GM23338 (cell line): ENCODE measurements at regions not wholly inside any gene's neighbourhood (a gene's known extent, or its start where the extent isn't known, plus 50 kb on each side); places are given as distances from the start of the nearest gene placed in this dataset.

Source experiments
- ATAC-seq: fragments of 200-7000 bp; cut with Tn5 transposase; 3 replicates; pipeline ENCODE4 v1.9.1; 2020
- DNase-seq: peaks from one replicate; pipeline ENCODE4 v3.0.0-alpha.2; 2015; ENCODE audit warnings: low spot score
- H2AFZ ChIP-seq: fragments of 200-600 bp; sonication (generic); 2 replicates; pipeline ENCODE4 v1.8.0; 2016; ENCODE audit warnings: antibody characterized with exemption, mild to moderate bottlenecking, moderate library complexity
- H3F3A ChIP-seq: fragments of 200-600 bp; sonication (generic); replicated peaks from 2 replicates; pipeline ENCODE4 v1.8.0; 2017; ENCODE audit warnings: antibody characterized with exemption, mixed run types, low read depth
- H3K27ac ChIP-seq: fragments of 200-600 bp; sonication (generic); 2 replicates; pipeline ENCODE4 v1.6.1; 2016; ENCODE audit warnings: low read depth
- H3K27me3 ChIP-seq: fragments of 200-600 bp; sonication (generic); 2 replicates; pipeline ENCODE4 v1.8.0; 2016; ENCODE audit warnings: mild to moderate bottlenecking, mixed run types, moderate library complexity; ENCODE audit not compliant: insufficient read depth
- H3K36me3 ChIP-seq: fragments of 200-600 bp; sonication (generic); 2 replicates; pipeline ENCODE4 v1.8.0; 2016; ENCODE audit warnings: mild to moderate bottlenecking; ENCODE audit not compliant: insufficient read depth
- H3K4me1 ChIP-seq: fragments of 200-600 bp; sonication (generic); 2 replicates; pipeline ENCODE4 v1.8.0; 2016; ENCODE audit warnings: mild to moderate bottlenecking, moderate library complexity; ENCODE audit not compliant: insufficient read depth
- H3K4me2 ChIP-seq: fragments of 200-600 bp; sonication (generic); 2 replicates; pipeline ENCODE4 v1.7.1; 2017; ENCODE audit warnings: mixed run types
- H3K4me3 ChIP-seq: fragments of 200-600 bp; sonication (generic); 2 replicates; pipeline ENCODE4 v1.6.1; 2016; ENCODE audit warnings: mixed run types
- H3K79me2 ChIP-seq: fragments of 200-600 bp; sonication (generic); replicated peaks from 2 replicates; pipeline ENCODE4 v1.8.0; 2017; ENCODE audit warnings: mild to moderate bottlenecking; ENCODE audit not compliant: insufficient read depth
- H3K9me2 ChIP-seq: fragments of 200-600 bp; sonication (generic); 2 replicates; pipeline ENCODE4 v1.8.0; 2017; ENCODE audit not compliant: insufficient read depth
- H4K20me1 ChIP-seq: fragments of 200-600 bp; sonication (generic); replicated peaks from 2 replicates; pipeline ENCODE4 v1.8.0; 2017; ENCODE audit warnings: mild to moderate bottlenecking; ENCODE audit not compliant: insufficient read depth
- H3K27ac Mint-ChIP-seq: 2 replicates; pipeline ENCODE4 v1.8.0; 2020; ENCODE audit warnings: inconsistent platforms, mild to moderate bottlenecking, moderate library complexity, mixed read lengths
- H3K27me3 Mint-ChIP-seq: 3 replicates; pipeline ENCODE4 v1.8.0; 2022; ENCODE audit warnings: low read depth, mild to moderate bottlenecking, moderate library complexity, mixed read lengths, inconsistent platforms; ENCODE audit not compliant: insufficient read depth, poor library complexity
- H3K36me3 Mint-ChIP-seq: 3 replicates; pipeline ENCODE4 v1.8.0; 2021; ENCODE audit warnings: low read depth, mild to moderate bottlenecking, inconsistent platforms, moderate library complexity, mixed read lengths
- H3K4me1 Mint-ChIP-seq: 3 replicates; pipeline ENCODE4 v1.8.0; 2020; ENCODE audit warnings: mild to moderate bottlenecking, inconsistent platforms, mixed read lengths
- H3K4me3 Mint-ChIP-seq: 3 replicates; pipeline ENCODE4 v1.8.0; 2021; ENCODE audit warnings: moderate library complexity, mild to moderate bottlenecking, inconsistent platforms, mixed read lengths
- H3K9me3 Mint-ChIP-seq: 3 replicates; pipeline ENCODE4 v1.8.0; 2020; ENCODE audit warnings: moderate library complexity, mild to moderate bottlenecking, inconsistent platforms, mixed read lengths
- CREB1 ChIP-seq: fragments of 250-450 bp; sonication (Bioruptor Pico); IDR thresholded peaks from 2 replicates; pipeline ENCODE4 v1.5.0; 2020; ENCODE audit warnings: low read depth, mild to moderate bottlenecking, moderate library complexity
- CTCF ChIP-seq, 2 experiments: fragments of 200-600 bp in 1 of 2; sonication (generic) in 1 of 2; conservative IDR thresholded peaks; 2 replicates each; pipeline versions ENCODE4 v1.5.1 to v1.6.1; 2016 to 2017; ENCODE audit warnings: antibody characterized with exemption in 2 of 2, low read depth in 2 of 2, mild to moderate bottlenecking in 2 of 2, moderate library complexity in 1 of 2
- ETS1 ChIP-seq: IDR thresholded peaks from 2 replicates; pipeline ENCODE4 v1.6.1; 2016; ENCODE audit warnings: antibody characterized with exemption
- EZH2 ChIP-seq: fragments of 200-600 bp; sonication (generic); IDR thresholded peaks from one replicate; pipeline ENCODE4 v1.8.0; 2017; ENCODE audit warnings: antibody characterized with exemption, mild to moderate bottlenecking, low read depth; ENCODE audit not compliant: unreplicated experiment
- EZH2phosphoT487 ChIP-seq: fragments of 200-600 bp; sonication (generic); IDR thresholded peaks from one replicate; pipeline ENCODE4 v1.8.1; 2018; ENCODE audit warnings: antibody characterized with exemption; ENCODE audit not compliant: unreplicated experiment
- JUNB ChIP-seq: IDR thresholded peaks from one replicate; pipeline ENCODE4 v1.6.1; 2016; ENCODE audit warnings: antibody characterized with exemption; ENCODE audit not compliant: unreplicated experiment
- NANOG ChIP-seq: IDR thresholded peaks from 2 replicates; pipeline ENCODE4 v1.6.1; 2016; ENCODE audit warnings: antibody characterized with exemption, borderline replicate concordance
- POLR2AphosphoS5 ChIP-seq: IDR thresholded peaks from 2 replicates; pipeline ENCODE4 v1.6.1; 2016; ENCODE audit warnings: antibody characterized with exemption, low read depth
- STAT1 ChIP-seq: IDR thresholded peaks from one replicate; pipeline ENCODE4 v1.6.1; 2016; ENCODE audit warnings: antibody characterized with exemption; ENCODE audit not compliant: unreplicated experiment
- ZNF114 ChIP-seq: fragments of 250-450 bp; sonication (Bioruptor Pico); IDR thresholded peaks from 2 replicates; pipeline ENCODE4 v1.5.0; 2020; ENCODE audit warnings: mild to moderate bottlenecking, moderate library complexity
- ZNF331 ChIP-seq: fragments of 250-450 bp; sonication (Bioruptor Pico); IDR thresholded peaks from 2 replicates; pipeline ENCODE4 v1.5.0; 2020; ENCODE audit warnings: low read depth, mild to moderate bottlenecking, moderate library complexity
- ZNF462 ChIP-seq: fragments of 250-450 bp; sonication (Bioruptor Pico); IDR thresholded peaks from 2 replicates; pipeline ENCODE4 v1.5.0; 2020; ENCODE audit warnings: mild to moderate bottlenecking, moderate library complexity

GRCh38 chr6:50185006-50185405 is 135.3 kb upstream of the DEFB112 start:
- no peaks in the 10 kb centered on the region for H3K27me3 ChIP-seq
- H4K20me1 ChIP-seq = no peaks in the 10 kb centered on the region
- DNase-seq (peak; percentile 76), ATAC-seq (peak; percentile 91)
- H3K27me3 Mint-ChIP-seq = no peaks in the 10 kb centered on the region
- H3K27ac ChIP-seq = no peak overlapping the region
- H3K9me3 Mint-ChIP-seq = no peaks in the 10 kb centered on the region
- no peaks in the 10 kb centered on the region for H3K9me2 ChIP-seq
- no peak overlapping the region for H3K4me2 ChIP-seq
- H3K4me3 Mint-ChIP-seq = no peak overlapping the region
- TF ChIP-seq JUNB (no peak), CTCF (conservative IDR thresholded peaks at IDR 0.05; ENCODE audit: low read depth in 2 of 2) (peak; percentile 74 to 86)
- peaks cover 5% of the 10 kb centered on the region; the same call in 1 of the 3 replicates for H3K4me1 Mint-ChIP-seq
- H2AFZ ChIP-seq = no peak overlapping the region
- H3K79me2 ChIP-seq = no peaks in the 10 kb centered on the region
- no peak overlapping the region for H3K27ac Mint-ChIP-seq
- H3F3A ChIP-seq = no peaks in the 10 kb centered on the region
- no peak overlapping the region for H3K4me3 ChIP-seq
- no peaks in the 10 kb centered on the region for H3K36me3 Mint-ChIP-seq
- no peaks in the 10 kb centered on the region for H3K36me3 ChIP-seq
- no peaks in the 10 kb centered on the region for H3K4me1 ChIP-seq

DNA sequence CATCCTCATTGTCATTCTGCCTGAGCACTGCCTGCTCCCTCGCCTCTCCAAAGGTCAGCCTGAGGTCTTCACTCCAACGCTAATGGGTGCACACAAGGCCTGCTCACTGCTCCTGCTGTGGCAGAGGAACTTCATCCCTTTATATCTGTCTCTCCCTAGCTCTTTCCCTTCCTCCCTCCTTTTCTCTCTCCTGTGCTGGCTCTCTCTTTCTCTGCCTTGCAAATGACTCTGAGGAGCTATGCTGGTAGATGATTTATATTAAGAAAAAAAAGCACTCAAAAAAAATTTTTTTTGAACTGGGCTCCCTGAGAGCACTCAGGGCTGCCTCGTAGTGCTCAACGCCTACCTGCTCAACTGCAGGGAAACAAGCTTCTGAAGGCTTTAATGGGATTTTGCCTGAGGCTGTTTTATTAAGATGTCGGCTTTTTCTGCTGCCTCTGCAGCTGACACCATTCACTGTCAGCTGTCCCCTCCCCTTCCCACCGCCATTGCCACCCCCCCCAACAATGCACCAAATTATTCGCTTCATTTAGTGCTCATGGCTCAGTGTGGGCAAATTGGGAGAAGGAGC is 137.7 kb upstream of the DEFB112 start:
- H3K4me1 Mint-ChIP-seq = peaks cover 5% of the 10 kb centered on the region; the same call in 1 of the 3 replicates
- no peaks in the 10 kb centered on the region for H4K20me1 ChIP-seq
- H3K9me3 Mint-ChIP-seq = no peaks in the 10 kb centered on the region
- H2AFZ ChIP-seq = peak overlapping the region; percentile 80; the same call in 1 of the 2 replicates
- H3K4me3 Mint-ChIP-seq = no peak overlapping the region
- H3K79me2 ChIP-seq = no peaks in the 10 kb centered on the region
- no peaks in the 10 kb centered on the region for H3K27me3 ChIP-seq
- H3K36me3 Mint-ChIP-seq = no peaks in the 10 kb centered on the region
- no peak overlapping the region for H3K27ac ChIP-seq
- no peak overlapping the region for H3K4me3 ChIP-seq
- no peaks in the 10 kb centered on the region for H3K4me1 ChIP-seq
- peak; percentile 73 for ATAC-seq
- no peaks in the 10 kb centered on the region for H3F3A ChIP-seq
- H3K4me2 ChIP-seq = no peak overlapping the region
- H3K9me2 ChIP-seq = no peaks in the 10 kb centered on the region
- no peaks in the 10 kb centered on the region for H3K36me3 ChIP-seq
- DNase-seq = no peak
- H3K27ac Mint-ChIP-seq = no peak overlapping the region; the same call in 1 of the 2 replicates
- no peaks in the 10 kb centered on the region for H3K27me3 Mint-ChIP-seq
- no peak for TF ChIP-seq ZNF114 (CRISPR knock-in tag)
- no peak for TF ChIP-seq POLR2AphosphoS5
- no peak for TF ChIP-seq EZH2
- TF ChIP-seq EZH2phosphoT487 = no peak
- no peak for TF ChIP-seq JUNB
- no peak for TF ChIP-seq NANOG
- TF ChIP-seq ZNF331 = no peak
- TF ChIP-seq STAT1 = no peak
- no peak for TF ChIP-seq ZNF462 (CRISPR knock-in tag)
- no peak for TF ChIP-seq ETS1
- TF ChIP-seq CREB1 (CRISPR knock-in tag) = no peak
